B cell (primary cell): ENCODE measurements at regions not wholly inside any gene's neighbourhood (a gene's known extent, or its start where the extent isn't known, plus 50 kb on each side); places are given as distances from the start of the nearest gene placed in this dataset.

Experiments
- ATAC-seq: fragments of 200-7000 bp; cut with Tn5 transposase; one replicate; pipeline ENCODE4 v1.10.0; 2021; ENCODE audit warnings: low read depth, mild to moderate bottlenecking, moderate number of reproducible peaks, moderate library complexity
- CTCF ChIA-PET: fragments of 350-600 bp; sonication (Branson Sonifier 250); formaldehyde crosslinking; loops from one replicate; lab custom pipeline; 2021; ENCODE audit warnings: antibody characterized with exemption, inconsistent platforms; lab: Charles Lee
- POLR2A ChIA-PET: fragments of 350-600 bp; sonication (Branson Sonifier 250); formaldehyde crosslinking; loops from one replicate; lab custom pipeline; 2021; ENCODE audit warnings: antibody characterized with exemption; lab: Charles Lee
- DNase-seq: peaks from one replicate; pipeline ENCODE4 v3.0.0; 2013
- H2AFZ ChIP-seq: 2 replicates; pipeline ENCODE4 v1.6.1; 2012; ENCODE audit warnings: mild to moderate bottlenecking, low read depth, low read length; ENCODE audit not compliant: insufficient read depth, poor library complexity, severe bottlenecking
- H3K27ac ChIP-seq, 2 donors: 1 replicate in 1 of 2; 2 replicates in 1 of 2; pipeline ENCODE4 v1.5.1; 2012 to 2013; ENCODE audit warnings: low read length in 2 of 2, mild to moderate bottlenecking in 2 of 2, moderate library complexity in 1 of 2
- H3K27me3 ChIP-seq, 4 experiments: fragments of 200-600 bp in 1 of 4; sonication (generic) in 1 of 4; replicated peaks in 1 of 4; 1 replicate in 2 of 4; 2 replicates in 2 of 4; pipeline versions ENCODE4 v1.6.1 to v1.7.0; 2013 to 2016; ENCODE audit warnings: low read length in 3 of 4, mild to moderate bottlenecking in 2 of 4, mixed read lengths in 1 of 4, moderate library complexity in 1 of 4; ENCODE audit not compliant: insufficient read depth in 4 of 4, control insufficient read depth in 3 of 4; ENCODE audit errors: control extremely low read depth in 1 of 4
- H3K36me3 ChIP-seq, 2 experiments: replicated peaks in 1 of 2; 1 replicate in 1 of 2; 2 replicates in 1 of 2; pipeline versions ENCODE4 v1.6.1 to v1.7.1; 2013; ENCODE audit warnings: low read length in 1 of 2; ENCODE audit not compliant: insufficient read depth in 2 of 2, control insufficient read depth in 1 of 2; ENCODE audit errors: control extremely low read depth in 1 of 2, extremely low read depth in 1 of 2
- H3K4me1 ChIP-seq, 2 donors: fragments of 200-600 bp in 1 of 2; sonication (generic) in 1 of 2; 1 replicate in 1 of 2; 2 replicates in 1 of 2; pipeline versions ENCODE4 v1.5.1 to v1.6.1; 2013 to 2017; ENCODE audit warnings: low read length in 2 of 2; ENCODE audit not compliant: control insufficient read depth in 2 of 2, insufficient read depth in 2 of 2
- H3K4me2 ChIP-seq: replicated peaks from 2 replicates; pipeline ENCODE3; 2012; ENCODE audit warnings: mild to moderate bottlenecking, low read depth, low read length; ENCODE audit not compliant: poor library complexity, severe bottlenecking
- H3K4me3 ChIP-seq, 5 experiments: fragments of 200-600 bp in 1 of 5; sonication (generic) in 1 of 5; 1 replicate in 3 of 5; 2 replicates in 2 of 5; pipeline versions ENCODE4 v1.5.1 to v1.7.0; 2011 to 2016; ENCODE audit warnings: low read length in 4 of 5, mild to moderate bottlenecking in 4 of 5, low read depth in 2 of 5, control low read depth in 1 of 5, moderate library complexity in 1 of 5; ENCODE audit not compliant: insufficient read depth in 1 of 5; ENCODE audit errors: control extremely low read depth in 1 of 5, extremely low read depth in 1 of 5
- H3K79me2 ChIP-seq: fragments of 200-600 bp; sonication (generic); one replicate; pipeline ENCODE4 v1.6.0; 2016; ENCODE audit warnings: low read length; ENCODE audit not compliant: control insufficient read depth, insufficient read depth
- H3K9ac ChIP-seq: fragments of 200-600 bp; sonication (generic); 2 replicates; pipeline ENCODE4 v1.6.1; 2017; ENCODE audit warnings: mild to moderate bottlenecking, low read length, moderate library complexity
- H3K9me3 ChIP-seq, 3 donors: one replicate each; pipeline versions ENCODE4 v1.6.1 to v1.7.1; 2013; ENCODE audit warnings: low read length in 2 of 3; ENCODE audit not compliant: control insufficient read depth in 2 of 3, insufficient read depth in 1 of 3; ENCODE audit errors: control extremely low read depth in 1 of 3
- H4K20me1 ChIP-seq: 2 replicates; pipeline ENCODE4 v1.6.0; 2012; ENCODE audit warnings: mild to moderate bottlenecking, low read length; ENCODE audit not compliant: insufficient read depth, control insufficient read depth, poor library complexity, severe bottlenecking
- H3K27ac Mint-ChIP-seq: one replicate; pipeline ENCODE4 v1.8.0; 2021; ENCODE audit warnings: mixed read lengths
- H3K27me3 Mint-ChIP-seq: one replicate; pipeline ENCODE4 v1.8.0; 2021; ENCODE audit warnings: mixed read lengths
- H3K4me1 Mint-ChIP-seq: one replicate; pipeline ENCODE4 v1.8.0; 2021; ENCODE audit warnings: mixed read lengths
- H3K4me3 Mint-ChIP-seq: one replicate; pipeline ENCODE4 v1.8.0; 2021; ENCODE audit warnings: mixed read lengths
- H3K9me3 Mint-ChIP-seq: one replicate; pipeline ENCODE4 v1.8.0; 2022; ENCODE audit warnings: mixed read lengths; ENCODE audit not compliant: insufficient read depth
- EZH2 ChIP-seq: IDR thresholded peaks from 2 replicates; pipeline ENCODE4 v1.6.1; 2012; ENCODE audit warnings: borderline replicate concordance, low read depth, mild to moderate bottlenecking, moderate library complexity, low read length; ENCODE audit not compliant: insufficient read depth, poor library complexity, severe bottlenecking
- WGBS: methylation state at CpG from one replicate; pipeline ENCODE4 v1.1.5; 2013; ENCODE audit warnings: missing lambda C conversion rate; ENCODE audit not compliant: insufficient coverage; 5-methylcytosine and 5-hydroxymethylcytosine counted together
- intact Hi-C: fragments of 100-400 bp; cut with micrococcal nuclease; formaldehyde crosslinking; loops from one replicate; pipeline ENCODE4 v1.10.0; 2022
- TF ChIP-seq, protein P1 (sequence below): fragments of 200-600 bp; IDR thresholded peaks from one replicate; pipeline ENCODE4 v1.8.0; 2022; ENCODE audit warnings: antibody characterized with exemption, mild to moderate bottlenecking

DNA sequence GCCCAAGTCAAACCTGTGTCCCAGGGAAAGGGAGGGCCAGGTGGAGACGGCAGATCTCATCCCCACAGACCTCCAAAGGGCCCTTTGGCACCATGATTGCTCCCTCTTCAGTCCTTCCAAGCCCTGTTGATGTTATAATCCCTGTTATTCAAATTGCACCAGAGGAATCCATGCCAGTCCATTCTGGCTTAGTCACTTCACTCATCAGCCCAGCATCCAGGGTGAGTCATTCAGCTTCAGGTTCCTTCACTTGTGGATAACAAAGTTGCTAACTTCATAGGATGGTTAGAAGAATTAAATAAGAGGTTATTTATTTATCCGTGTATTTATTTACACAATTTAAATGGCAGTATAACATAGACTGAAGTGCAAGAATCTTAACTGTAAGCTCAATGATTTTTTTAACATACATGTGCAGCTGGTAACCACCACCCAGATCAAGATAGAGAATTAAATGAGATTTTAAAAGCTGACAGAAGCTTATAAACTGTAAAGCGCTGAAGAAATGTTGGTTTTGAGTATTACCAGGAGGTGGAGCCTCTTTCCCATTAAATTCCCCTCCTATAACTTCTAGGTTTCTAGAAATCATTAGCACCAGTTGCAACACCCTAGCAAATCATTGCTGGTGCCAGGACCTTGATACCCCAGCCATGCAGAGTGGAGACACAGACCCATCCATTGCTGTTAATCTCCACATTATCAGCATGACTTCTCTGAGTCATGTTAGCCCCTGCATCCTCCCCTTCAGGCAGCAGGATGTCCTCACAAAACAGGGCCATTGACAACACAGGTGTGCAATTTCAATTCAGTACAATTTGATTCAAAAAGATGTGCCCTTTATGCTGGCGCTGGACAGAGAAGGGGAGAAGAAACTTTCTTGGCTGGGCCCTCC is 77.4 kb downstream of the SEC61B start:
- peak; percentile 17 for DNase-seq
- H3K4me1 Mint-ChIP-seq: peaks cover 12% of the 10 kb centered on the region
- TF ChIP-seq EZH2: no peak
- TF ChIP-seq, protein P1, sequence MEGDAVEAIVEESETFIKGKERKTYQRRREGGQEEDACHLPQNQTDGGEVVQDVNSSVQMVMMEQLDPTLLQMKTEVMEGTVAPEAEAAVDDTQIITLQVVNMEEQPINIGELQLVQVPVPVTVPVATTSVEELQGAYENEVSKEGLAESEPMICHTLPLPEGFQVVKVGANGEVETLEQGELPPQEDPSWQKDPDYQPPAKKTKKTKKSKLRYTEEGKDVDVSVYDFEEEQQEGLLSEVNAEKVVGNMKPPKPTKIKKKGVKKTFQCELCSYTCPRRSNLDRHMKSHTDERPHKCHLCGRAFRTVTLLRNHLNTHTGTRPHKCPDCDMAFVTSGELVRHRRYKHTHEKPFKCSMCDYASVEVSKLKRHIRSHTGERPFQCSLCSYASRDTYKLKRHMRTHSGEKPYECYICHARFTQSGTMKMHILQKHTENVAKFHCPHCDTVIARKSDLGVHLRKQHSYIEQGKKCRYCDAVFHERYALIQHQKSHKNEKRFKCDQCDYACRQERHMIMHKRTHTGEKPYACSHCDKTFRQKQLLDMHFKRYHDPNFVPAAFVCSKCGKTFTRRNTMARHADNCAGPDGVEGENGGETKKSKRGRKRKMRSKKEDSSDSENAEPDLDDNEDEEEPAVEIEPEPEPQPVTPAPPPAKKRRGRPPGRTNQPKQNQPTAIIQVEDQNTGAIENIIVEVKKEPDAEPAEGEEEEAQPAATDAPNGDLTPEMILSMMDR: no peak
- Histone ChIP-seq H3K27ac (no peak overlapping the region), H2AFZ (no peak overlapping the region), H3K27me3 (no peaks in the 10 kb centered on the region), H3K4me1 (peaks cover 18 to 24% of the 10 kb centered on the region in 2 donors), H3K4me3 (no peak overlapping the region), H3K9me3 (no peaks in the 10 kb centered on the region), H3K36me3 (no peaks in the 10 kb centered on the region), H3K9ac (no peak overlapping the region), H4K20me1 (no peaks in the 10 kb centered on the region), H3K4me2 (no peak overlapping the region), H3K79me2 (no peaks in the 10 kb centered on the region)
- CTCF ChIA-PET: interaction anchor here (0.8 to 3.0 kb wide), 3 partner anchors 67 to 1027 kb away, joined by 3 to 10 read pairs (median 3); no protein-coding TSS in a partner anchor
- POLR2A ChIA-PET: no interaction called here
- H3K4me3 Mint-ChIP-seq: no peak overlapping the region
- H3K27ac Mint-ChIP-seq: no peak overlapping the region
- H3K27me3 Mint-ChIP-seq: peaks cover 6% of the 10 kb centered on the region
- no peak for ATAC-seq
- intact Hi-C loops: no loop called here
- H3K9me3 Mint-ChIP-seq: no peaks in the 10 kb centered on the region
- 90% methylated on average over 2 of the region's 4 CpGs for WGBS

DNA sequence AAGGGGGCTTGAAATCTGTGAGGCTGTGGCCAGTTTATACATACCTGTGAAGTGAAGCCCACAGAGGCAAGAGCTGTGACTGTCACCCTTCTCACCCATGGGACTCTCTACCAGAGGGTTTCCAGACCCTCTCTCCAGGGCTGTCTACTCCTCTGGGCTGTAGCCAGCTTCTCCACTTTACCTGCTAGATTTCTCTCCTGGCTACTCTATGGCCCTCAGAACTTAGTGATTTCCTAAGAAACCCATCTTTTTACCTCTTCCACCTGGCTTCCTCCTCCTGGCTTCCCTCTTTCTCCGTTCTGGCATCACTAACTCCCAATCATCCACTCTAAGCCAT is 78.0 kb downstream of the SEC61B start:
- ATAC-seq (no peak), DNase-seq (no peak)
- Mint-ChIP-seq H3K4me3 (no peak overlapping the region), H3K4me1 (peaks cover 12% of the 10 kb centered on the region), H3K27me3 (peaks cover 6% of the 10 kb centered on the region), H3K27ac (no peak overlapping the region), H3K9me3 (no peaks in the 10 kb centered on the region)
- ChIA-PET CTCF (interaction anchor here (0.8 to 3.0 kb wide), 3 partner anchors 68 to 1026 kb away, joined by 3 to 10 read pairs (median 3); no protein-coding TSS in a partner anchor), POLR2A (no interaction called here)
- no peak overlapping the region for H3K4me3 ChIP-seq
- H3K4me1 ChIP-seq: peaks cover 17 to 22% of the 10 kb centered on the region in 2 donors
- intact Hi-C loops: no loop called here
- no peak overlapping the region for H3K27ac ChIP-seq
- TF ChIP-seq EZH2: no peak
- TF ChIP-seq, protein P1: no peak
- no peaks in the 10 kb centered on the region for H3K9me3 ChIP-seq
- no peak overlapping the region for H3K9ac ChIP-seq
- H3K36me3 ChIP-seq: no peaks in the 10 kb centered on the region
- no peak overlapping the region for H2AFZ ChIP-seq
- no peak overlapping the region for H3K4me2 ChIP-seq
- 0% methylated on average over 1 of the region's 1 CpG for WGBS
- H3K27me3 ChIP-seq: no peaks in the 10 kb centered on the region
- no peaks in the 10 kb centered on the region for H3K79me2 ChIP-seq
- H4K20me1 ChIP-seq: no peaks in the 10 kb centered on the region
